ENCODE measurements at regions not wholly inside any gene's neighbourhood (a gene's known extent, or its start where the extent isn't known, plus 50 kb on each side); places are given as distances from the start of the nearest gene placed in this dataset.

GRCh38 chr14:21891921-21892320, 218.3 kb upstream of the OR4E1 start:
- in situ Hi-C loops (cut with MboI; ENCODE audit: low pct_unique_long_range_greater_than_20kb, low sequenced_read_pairs, unreplicated experiment) = no loop called here
- DNase-seq (ENCODE audit: low spot score) = no peak
- no peak for TF ChIP-seq CTCF (IDR thresholded peaks at IDR 0.05; ENCODE audit: extremely low read depth, insufficient read depth, missing control alignments)

- TF ChIP-seq CTCF (IDR thresholded peaks at IDR 0.05; ENCODE audit: extremely low read depth, insufficient read depth, missing control alignments) = no peak
- in situ Hi-C loops (cut with MboI; ENCODE audit: low pct_unique_long_range_greater_than_20kb, low sequenced_read_pairs, unreplicated experiment) = no loop called here
- no peak for DNase-seq (ENCODE audit: low spot score)
Measured at GRCh38 chr14:21884995-21885394, 211.4 kb upstream of the OR4E1 start.

GRCh38 chr14:21882226-21882625, 208.6 kb upstream of the OR4E1 start:
- TF ChIP-seq CTCF (IDR thresholded peaks at IDR 0.05; ENCODE audit: extremely low read depth, insufficient read depth, missing control alignments) = no peak
- DNase-seq (ENCODE audit: low spot score) = no peak
- in situ Hi-C loops (cut with MboI; ENCODE audit: low pct_unique_long_range_greater_than_20kb, low sequenced_read_pairs, unreplicated experiment) = no loop called here

- DNase-seq (ENCODE audit: low spot score) = no peak
- in situ Hi-C loops (cut with MboI; ENCODE audit: low pct_unique_long_range_greater_than_20kb, low sequenced_read_pairs, unreplicated experiment) = no loop called here
- TF ChIP-seq CTCF (IDR thresholded peaks at IDR 0.05; ENCODE audit: extremely low read depth, insufficient read depth, missing control alignments) = no peak
Measured at GRCh38 chr14:21880918-21881317, 207.3 kb upstream of the OR4E1 start.

- DNase-seq (ENCODE audit: low spot score) = no peak
- in situ Hi-C loops (cut with MboI; ENCODE audit: low pct_unique_long_range_greater_than_20kb, low sequenced_read_pairs, unreplicated experiment) = no loop called here
- no peak for TF ChIP-seq CTCF (IDR thresholded peaks at IDR 0.05; ENCODE audit: extremely low read depth, insufficient read depth, missing control alignments)
Measured at GRCh38 chr14:21875791-21876190, 202.2 kb upstream of the OR4E1 start.

GRCh38 chr14:21874946-21875345, 201.3 kb upstream of the OR4E1 start:
- in situ Hi-C loops (cut with MboI; ENCODE audit: low pct_unique_long_range_greater_than_20kb, low sequenced_read_pairs, unreplicated experiment) = no loop called here
- no peak for DNase-seq (ENCODE audit: low spot score)
- TF ChIP-seq CTCF (IDR thresholded peaks at IDR 0.05; ENCODE audit: extremely low read depth, insufficient read depth, missing control alignments) = no peak

GRCh38 chr14:21874167-21874566, 200.5 kb upstream of the OR4E1 start:
- DNase-seq (ENCODE audit: low spot score) = no peak
- in situ Hi-C loops (cut with MboI; ENCODE audit: low pct_unique_long_range_greater_than_20kb, low sequenced_read_pairs, unreplicated experiment) = no loop called here
- no peak for TF ChIP-seq CTCF (IDR thresholded peaks at IDR 0.05; ENCODE audit: extremely low read depth, insufficient read depth, missing control alignments)

All from GM13977 (cell line).